Caco-2 (cell line): ENCODE measurements at regions not wholly inside any gene's neighbourhood (a gene's known extent, or its start where the extent isn't known, plus 50 kb on each side); places are given as distances from the start of the nearest gene placed in this dataset.
A peak's percentile ranks its signal among the peaks of the same experiment; 100 is the strongest.

Experiments used
- BruUV-seq: library from RNA; stranded (reverse); fragments of 400-500 nt; replicated peaks from 2 replicates; lab custom pipeline; 2021; lab: Mats Ljungman, UMichigan
- CTCF ChIA-PET: fragments of 300-600 bp; sonication (Branson Sonifier 250); formaldehyde crosslinking; loops from one replicate; lab custom pipeline; 2022; ENCODE audit warnings: antibody characterized with exemption; lab: Charles Lee
- POLR2A ChIA-PET: fragments of 300-600 bp; sonication (Branson Sonifier 250); formaldehyde crosslinking; loops from one replicate; lab custom pipeline; 2022; ENCODE audit warnings: antibody characterized with exemption; lab: Charles Lee
- DNase-seq, 2 experiments: peaks; one replicate each; pipeline versions ENCODE4 v3.0.0 to v3.0.0-alpha.2; 2020 to 2022
- H3K27me3 ChIP-seq: replicated peaks from 2 replicates; pipeline ENCODE4 v1.6.0; 2011; ENCODE audit warnings: low read length; ENCODE audit not compliant: control insufficient read depth, insufficient read depth
- H3K36me3 ChIP-seq: 2 replicates; pipeline ENCODE4 v1.5.1; 2011; ENCODE audit warnings: low read length; ENCODE audit not compliant: control insufficient read depth, insufficient read depth
- H3K4me1 ChIP-seq: fragments of 250-450 bp; sonication (Bioruptor Pico); 2 replicates; pipeline ENCODE4 v1.5.1; 2020; ENCODE audit warnings: mild to moderate bottlenecking
- H3K4me3 ChIP-seq: 2 replicates; pipeline ENCODE4 v1.5.1; 2011; ENCODE audit warnings: low read depth, mild to moderate bottlenecking, control low read depth, low read length
- H3K9me3 ChIP-seq: fragments of 250-450 bp; sonication (Bioruptor Pico); 2 replicates; pipeline ENCODE4 v1.5.1; 2020; ENCODE audit warnings: mild to moderate bottlenecking, moderate library complexity
- H3K27ac Mint-ChIP-seq: one replicate; pipeline ENCODE4 v1.8.0; 2022; ENCODE audit warnings: mixed read lengths; ENCODE audit not compliant: unreplicated experiment
- H3K27me3 Mint-ChIP-seq: one replicate; pipeline ENCODE4 v1.8.0; 2022; ENCODE audit warnings: mixed read lengths; ENCODE audit not compliant: insufficient read depth, unreplicated experiment
- H3K36me3 Mint-ChIP-seq: one replicate; pipeline ENCODE4 v1.8.0; 2022; ENCODE audit warnings: mild to moderate bottlenecking, mixed read lengths; ENCODE audit not compliant: insufficient read depth, unreplicated experiment
- H3K4me1 Mint-ChIP-seq: one replicate; pipeline ENCODE4 v1.8.0; 2022; ENCODE audit warnings: low read depth, mixed read lengths; ENCODE audit not compliant: unreplicated experiment
- H3K4me3 Mint-ChIP-seq: one replicate; pipeline ENCODE4 v1.8.0; 2022; ENCODE audit warnings: mild to moderate bottlenecking, moderate library complexity, mixed read lengths; ENCODE audit not compliant: unreplicated experiment
- H3K9me3 Mint-ChIP-seq: one replicate; pipeline ENCODE4 v1.8.0; 2022; ENCODE audit warnings: mixed read lengths; ENCODE audit not compliant: unreplicated experiment
- intact Hi-C: fragments of 100-400 bp; cut with micrococcal nuclease; formaldehyde crosslinking; loops from one replicate; pipeline ENCODE4 v1.10.0; 2022; ENCODE audit not compliant: unreplicated experiment
- TF ChIP-seq, protein P1 (sequence below), 2 experiments: fragments of 200-600 bp in 1 of 2; IDR thresholded peaks; 1 replicate in 1 of 2; 2 replicates in 1 of 2; pipeline versions ENCODE4 v1.5.1 to v1.8.0; 2011 to 2022; ENCODE audit warnings: antibody characterized with exemption in 1 of 2, control low read depth in 1 of 2, inconsistent platforms in 1 of 2, low read depth in 1 of 2, low read length in 1 of 2, mild to moderate bottlenecking in 1 of 2, moderate library complexity in 1 of 2; ENCODE audit not compliant: insufficient read depth in 1 of 2, severe bottlenecking in 1 of 2, unreplicated experiment in 1 of 2

DNA sequence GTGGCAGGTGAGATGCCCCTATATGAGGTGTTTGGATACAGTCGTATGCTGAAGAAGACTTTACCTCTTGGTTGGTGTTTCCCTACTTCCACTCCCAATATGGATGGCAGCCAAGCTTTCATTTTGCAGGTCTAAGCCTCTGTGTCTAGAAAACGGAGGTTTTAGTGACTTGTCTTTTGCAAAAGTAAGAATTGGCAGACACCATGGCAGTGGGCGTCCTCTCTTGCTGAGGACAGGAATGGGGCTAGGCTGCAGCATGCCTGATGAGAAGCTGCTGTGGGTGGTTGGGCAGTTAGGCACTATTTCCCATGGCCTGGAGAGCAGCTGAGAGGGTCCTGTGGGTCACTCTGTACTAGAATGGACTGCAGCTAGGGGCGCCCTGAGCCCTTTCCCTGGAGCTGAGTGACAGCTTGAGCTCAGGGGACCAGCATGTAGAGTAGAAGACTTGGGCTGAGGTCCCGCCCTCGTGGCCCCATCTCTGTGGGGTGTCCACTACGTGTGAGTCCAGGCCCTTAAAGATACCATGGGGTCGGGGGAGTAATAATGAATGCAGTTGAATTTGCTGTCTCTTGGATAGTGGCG, 127.4 kb downstream of the CDH26 start:
- TF ChIP-seq, protein P1, sequence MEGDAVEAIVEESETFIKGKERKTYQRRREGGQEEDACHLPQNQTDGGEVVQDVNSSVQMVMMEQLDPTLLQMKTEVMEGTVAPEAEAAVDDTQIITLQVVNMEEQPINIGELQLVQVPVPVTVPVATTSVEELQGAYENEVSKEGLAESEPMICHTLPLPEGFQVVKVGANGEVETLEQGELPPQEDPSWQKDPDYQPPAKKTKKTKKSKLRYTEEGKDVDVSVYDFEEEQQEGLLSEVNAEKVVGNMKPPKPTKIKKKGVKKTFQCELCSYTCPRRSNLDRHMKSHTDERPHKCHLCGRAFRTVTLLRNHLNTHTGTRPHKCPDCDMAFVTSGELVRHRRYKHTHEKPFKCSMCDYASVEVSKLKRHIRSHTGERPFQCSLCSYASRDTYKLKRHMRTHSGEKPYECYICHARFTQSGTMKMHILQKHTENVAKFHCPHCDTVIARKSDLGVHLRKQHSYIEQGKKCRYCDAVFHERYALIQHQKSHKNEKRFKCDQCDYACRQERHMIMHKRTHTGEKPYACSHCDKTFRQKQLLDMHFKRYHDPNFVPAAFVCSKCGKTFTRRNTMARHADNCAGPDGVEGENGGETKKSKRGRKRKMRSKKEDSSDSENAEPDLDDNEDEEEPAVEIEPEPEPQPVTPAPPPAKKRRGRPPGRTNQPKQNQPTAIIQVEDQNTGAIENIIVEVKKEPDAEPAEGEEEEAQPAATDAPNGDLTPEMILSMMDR (IDR thresholded peaks at IDR 0.05; ENCODE audit: insufficient read depth in 1 of 2, low read depth in 1 of 2, low read length in 1 of 2, severe bottlenecking in 1 of 2, unreplicated experiment in 1 of 2) = peak in 1 of 2 experiments; percentile 40
- Mint-ChIP-seq H3K36me3 (no peaks in the 10 kb centered on the region), H3K4me3 (no peak overlapping the region), H3K27ac (no peak overlapping the region), H3K27me3 (peaks cover 34% of the 10 kb centered on the region), H3K9me3 (no peaks in the 10 kb centered on the region), H3K4me1 (no peaks in the 10 kb centered on the region)
- POLR2A ChIA-PET = no interaction called here
- Histone ChIP-seq H3K27me3 (0 out of 2 replicates have a peak, but pooled peaks cover 1% of the 10 kb centered on the region), H3K9me3 (peaks cover 4% of the 10 kb centered on the region; the same call in 1 of the 2 replicates), H3K36me3 (no peaks in the 10 kb centered on the region), H3K4me1 (no peaks in the 10 kb centered on the region), H3K4me3 (no peak overlapping the region)
- BruUV-seq = no TSS peak
- intact Hi-C loops = no loop called here
- DNase-seq = peak; percentile 28 to 36
- CTCF ChIA-PET = interaction anchor here (1.1 kb wide), 1 partner anchor 28 kb away, joined by 3 read pairs; no protein-coding TSS in a partner anchor

DNA sequence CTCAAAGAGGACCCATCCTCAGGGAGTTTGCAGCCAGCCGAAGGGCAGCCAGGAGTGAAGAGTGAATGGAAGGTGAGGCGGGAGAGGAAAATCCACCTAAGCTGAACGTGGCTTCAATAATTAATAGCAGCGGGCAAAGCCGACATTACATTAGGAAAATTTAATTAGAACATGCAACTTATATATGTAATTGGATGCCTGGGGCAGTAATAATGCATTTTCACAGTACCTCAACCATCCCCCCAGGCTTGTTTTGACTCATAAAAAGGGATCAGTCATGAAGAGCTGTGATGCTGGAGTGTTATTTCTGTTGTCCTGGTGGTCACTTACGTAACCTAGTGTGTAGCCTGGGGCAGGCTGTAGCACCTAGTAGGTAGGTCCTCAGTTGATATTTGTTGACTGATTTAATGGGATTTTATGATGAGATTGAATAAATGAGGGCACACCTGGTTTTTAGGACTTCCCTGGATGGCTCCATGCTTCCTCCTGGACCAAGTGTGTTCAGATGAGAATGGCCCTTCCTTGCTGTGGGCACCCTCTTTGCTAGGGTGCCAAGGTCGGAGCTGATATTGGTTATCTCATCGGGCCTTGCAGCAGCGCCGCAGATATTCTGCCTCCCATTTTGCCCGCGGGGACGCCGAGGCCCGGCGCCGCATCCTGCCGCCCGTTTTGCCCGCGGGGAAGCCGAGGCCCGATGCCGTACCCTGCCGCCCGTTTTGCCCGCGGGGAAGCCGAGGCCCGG, 128.8 kb downstream of the CDH26 start:
- ChIA-PET CTCF (interaction anchor here (0.6 kb wide), 1 partner anchor 10 kb away, joined by 10 read pairs; no protein-coding TSS in a partner anchor), POLR2A (no interaction called here)
- H3K4me3 Mint-ChIP-seq = no peak overlapping the region

DNA sequence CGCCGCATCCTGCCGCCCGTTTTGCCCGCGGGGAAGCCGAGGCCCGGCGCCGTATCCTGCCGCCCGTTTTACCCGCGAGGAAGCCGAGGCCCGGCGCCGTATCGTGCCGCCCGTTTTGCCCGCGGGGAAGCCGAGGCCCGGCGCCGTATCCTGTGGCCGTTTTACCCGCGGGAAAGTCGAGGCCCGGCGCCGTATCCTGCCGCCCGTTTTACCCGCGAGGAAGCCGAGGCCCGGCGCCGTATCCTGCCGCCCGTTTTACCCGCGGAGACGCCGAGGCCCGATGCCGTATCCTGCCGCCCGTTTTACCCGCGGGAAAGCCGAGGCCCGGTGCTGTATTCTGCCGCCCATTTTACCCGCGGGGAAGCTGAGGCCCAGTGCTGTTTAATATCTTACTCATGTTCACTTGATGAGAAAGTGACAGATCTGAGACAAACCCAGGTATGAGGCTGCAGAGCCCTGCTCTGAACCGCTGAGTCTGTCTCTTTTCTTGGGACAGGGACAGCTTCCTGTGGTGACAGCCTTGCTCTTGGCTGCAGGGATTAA, 129.4 kb downstream of the CDH26 start:
- no peaks in the 10 kb centered on the region for H3K36me3 ChIP-seq
- Mint-ChIP-seq H3K9me3 (peaks cover 8% of the 10 kb centered on the region), H3K4me3 (no peak overlapping the region), H3K36me3 (no peaks in the 10 kb centered on the region), H3K4me1 (no peaks in the 10 kb centered on the region), H3K27me3 (peaks cover 23% of the 10 kb centered on the region), H3K27ac (no peak overlapping the region)
- peak in 1 of 2 experiments; percentile 25 for DNase-seq
- intact Hi-C loops = no loop called here
- no peak overlapping the region for H3K4me3 ChIP-seq
- ChIA-PET POLR2A (interaction anchor here (0.6 kb wide), 1 partner anchor 149 kb away, joined by 4 read pairs; no protein-coding TSS in a partner anchor), CTCF (no interaction called here)
- 0 out of 2 replicates have a peak, but pooled peaks cover 1% of the 10 kb centered on the region for H3K27me3 ChIP-seq
- peaks cover 13% of the 10 kb centered on the region for H3K9me3 ChIP-seq
- TF ChIP-seq, protein P1 (IDR thresholded peaks at IDR 0.05; ENCODE audit: insufficient read depth in 1 of 2, low read depth in 1 of 2, low read length in 1 of 2, severe bottlenecking in 1 of 2, unreplicated experiment in 1 of 2) = no peak
- no TSS peak for BruUV-seq
- H3K4me1 ChIP-seq = no peaks in the 10 kb centered on the region

More for the DNA sequence above, 128.8 kb downstream of the CDH26 start:
- Histone ChIP-seq H3K36me3 (no peaks in the 10 kb centered on the region), H3K9me3 (peaks cover 6% of the 10 kb centered on the region), H3K4me1 (no peaks in the 10 kb centered on the region), H3K4me3 (no peak overlapping the region), H3K27me3 (0 out of 2 replicates have a peak, but pooled peaks cover 1% of the 10 kb centered on the region)
- BruUV-seq = no TSS peak
- intact Hi-C loops = no loop called here
- H3K36me3 Mint-ChIP-seq = no peaks in the 10 kb centered on the region
- no peaks in the 10 kb centered on the region for H3K4me1 Mint-ChIP-seq
- peaks cover 25% of the 10 kb centered on the region for H3K27me3 Mint-ChIP-seq
- H3K9me3 Mint-ChIP-seq = peaks cover 1% of the 10 kb centered on the region
- TF ChIP-seq, protein P1 (IDR thresholded peaks at IDR 0.05; ENCODE audit: insufficient read depth in 1 of 2, low read depth in 1 of 2, low read length in 1 of 2, severe bottlenecking in 1 of 2, unreplicated experiment in 1 of 2) = no peak
- no peak overlapping the region for H3K27ac Mint-ChIP-seq
- peak in 1 of 2 experiments; percentile 16 for DNase-seq
